ENCODE measurements at regions not wholly inside any gene's neighbourhood (a gene's known extent, or its start where the extent isn't known, plus 50 kb on each side); places are given as distances from the start of the nearest gene placed in this dataset.

DNA sequence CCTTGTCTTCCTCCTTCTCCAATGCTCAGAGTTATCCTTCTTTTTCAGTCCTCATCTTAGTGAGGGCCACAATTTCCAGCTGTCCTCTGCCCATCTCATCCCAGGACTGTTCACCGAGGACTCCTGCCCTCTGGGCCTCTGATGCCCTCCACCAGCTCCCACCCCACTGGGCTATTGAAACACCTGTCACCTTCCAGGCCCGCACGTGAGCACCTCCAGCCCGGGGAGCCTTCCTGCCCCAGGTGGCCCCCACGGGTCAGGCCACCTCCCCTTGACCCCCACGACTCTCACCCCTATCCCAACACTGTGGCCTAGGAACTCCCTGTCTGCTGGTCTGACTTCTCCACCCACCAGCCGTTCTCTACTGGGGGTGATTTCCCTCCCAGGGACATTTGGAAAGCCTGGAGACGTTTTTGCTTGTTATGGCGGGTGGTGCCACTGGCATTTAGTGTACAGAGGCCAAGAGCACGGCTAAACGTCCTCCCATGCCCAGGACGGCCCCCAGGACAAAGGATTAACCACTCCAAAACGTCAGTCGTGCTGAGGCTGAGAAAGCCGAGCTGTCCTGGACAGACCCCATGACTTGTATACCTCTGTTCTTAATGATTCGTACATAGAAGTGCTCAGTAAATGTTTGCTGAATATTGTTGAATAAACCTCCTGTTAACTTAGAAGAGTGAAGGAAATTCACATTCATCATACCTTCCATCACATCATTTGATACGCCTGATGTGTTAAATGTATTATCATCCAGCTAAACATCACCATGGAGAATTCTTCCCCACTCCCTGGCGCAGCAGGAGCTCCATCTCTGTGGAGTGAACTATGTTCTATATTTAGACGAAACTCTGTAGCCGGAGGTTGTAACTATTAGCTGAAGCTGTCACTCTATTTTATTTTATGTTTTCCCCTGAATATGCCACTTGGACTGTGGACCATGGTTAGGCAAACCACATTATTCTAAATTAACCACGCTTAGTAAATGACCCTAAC is 270.1 kb upstream of the SHH start:
- H3K4me3 ChIP-seq (ENCODE audit: low read depth, low read length): no peak overlapping the region
- WGBS (ENCODE audit: insufficient coverage): 72% methylated on average over 12 of the region's 21 CpGs
- H3K36me3 ChIP-seq (ENCODE audit: control insufficient read depth, insufficient read depth, low read length): no peaks in the 10 kb centered on the region
- no peak overlapping the region for H3K27ac ChIP-seq (ENCODE audit: low read depth, low read length)
- H3K27me3 ChIP-seq (ENCODE audit: control insufficient read depth, insufficient read depth, low read length): no peaks in the 10 kb centered on the region
- no peaks in the 10 kb centered on the region for H3K9me3 ChIP-seq (ENCODE audit: control insufficient read depth, insufficient read depth, low read length)
- peaks cover 4% of the 10 kb centered on the region for H3K4me1 ChIP-seq (ENCODE audit: control insufficient read depth, insufficient read depth, low read length)
- DNase-seq (ENCODE audit: low read depth in 4 of 6, low spot score in 6 of 6): peak in 2 of 6 donors; percentile 35 to 77

DNA sequence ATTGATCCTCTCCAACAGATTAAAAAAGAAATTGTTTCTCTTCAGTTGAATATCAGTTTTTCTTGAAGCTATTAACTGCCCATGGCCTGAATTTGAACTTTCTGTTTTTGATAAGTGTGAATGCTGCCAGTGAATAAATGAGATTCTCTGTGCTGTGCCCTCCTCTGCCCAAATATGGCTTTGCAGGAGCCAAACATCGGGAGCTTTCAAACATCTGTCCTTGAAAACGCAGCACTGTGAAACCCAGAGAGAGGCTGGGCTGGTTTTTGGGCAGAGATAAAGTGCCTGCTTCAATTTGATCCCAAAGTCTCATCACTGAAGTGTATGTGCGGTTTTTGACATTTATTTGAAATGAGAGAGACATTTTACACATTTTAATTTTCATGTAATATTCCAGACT is 268.3 kb upstream of the SHH start:
- no peaks in the 10 kb centered on the region for H3K36me3 ChIP-seq (ENCODE audit: control insufficient read depth, insufficient read depth, low read length)
- no peak overlapping the region for H3K4me3 ChIP-seq (ENCODE audit: low read depth, low read length)
- no peaks in the 10 kb centered on the region for H3K27me3 ChIP-seq (ENCODE audit: control insufficient read depth, insufficient read depth, low read length)
- peaks cover 4% of the 10 kb centered on the region for H3K4me1 ChIP-seq (ENCODE audit: control insufficient read depth, insufficient read depth, low read length)
- no peak overlapping the region for H3K27ac ChIP-seq (ENCODE audit: low read depth, low read length)
- peak in 2 of 6 donors; percentile 16 to 71 for DNase-seq (ENCODE audit: low read depth in 4 of 6, low spot score in 6 of 6)
- 26% methylated on average over 2 of the region's 3 CpGs for WGBS (ENCODE audit: insufficient coverage)
- H3K9me3 ChIP-seq (ENCODE audit: control insufficient read depth, insufficient read depth, low read length): no peaks in the 10 kb centered on the region

DNA sequence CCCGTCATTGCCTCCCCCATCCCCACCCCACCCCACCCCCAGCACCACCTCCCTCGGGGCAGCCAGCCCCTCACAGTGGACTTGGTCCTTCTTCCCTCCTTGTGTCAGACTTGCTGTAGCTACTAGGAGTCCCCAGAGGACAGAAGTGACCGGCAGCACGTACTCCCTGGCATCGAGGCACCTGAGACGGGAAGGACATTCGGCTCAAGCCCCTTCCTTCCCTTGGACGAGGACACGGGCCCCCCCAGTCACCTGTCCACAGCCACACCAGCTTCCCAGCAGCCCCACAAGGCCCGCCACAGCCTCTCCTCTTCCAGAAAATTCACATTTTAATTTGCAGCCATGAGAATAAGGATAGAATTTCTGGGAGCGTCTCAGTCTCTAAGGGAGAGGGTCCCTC is 267.8 kb upstream of the SHH start:
- whole genome bisulfite sequencing (ENCODE audit: insufficient coverage): 85% methylated on average over 8 of the region's 11 CpGs
- Histone ChIP-seq H3K27ac (ENCODE audit: low read depth, low read length) (no peak overlapping the region), H3K4me3 (ENCODE audit: low read depth, low read length) (no peak overlapping the region), H3K9me3 (ENCODE audit: control insufficient read depth, insufficient read depth, low read length) (no peaks in the 10 kb centered on the region), H3K4me1 (ENCODE audit: control insufficient read depth, insufficient read depth, low read length) (peaks cover 4% of the 10 kb centered on the region), H3K27me3 (ENCODE audit: control insufficient read depth, insufficient read depth, low read length) (no peaks in the 10 kb centered on the region), H3K36me3 (ENCODE audit: control insufficient read depth, insufficient read depth, low read length) (no peaks in the 10 kb centered on the region)
- no peak for DNase-seq (ENCODE audit: low read depth in 4 of 6, low spot score in 6 of 6)

- Histone ChIP-seq H3K4me1 (ENCODE audit: control insufficient read depth, insufficient read depth, low read length) (peaks cover 4% of the 10 kb centered on the region), H3K9me3 (ENCODE audit: control insufficient read depth, insufficient read depth, low read length) (no peaks in the 10 kb centered on the region), H3K4me3 (ENCODE audit: low read depth, low read length) (no peak overlapping the region), H3K36me3 (ENCODE audit: control insufficient read depth, insufficient read depth, low read length) (no peaks in the 10 kb centered on the region), H3K27me3 (ENCODE audit: control insufficient read depth, insufficient read depth, low read length) (no peaks in the 10 kb centered on the region), H3K27ac (ENCODE audit: low read depth, low read length) (no peak overlapping the region)
- 70% methylated on average over 15 of the region's 15 CpGs for WGBS (ENCODE audit: insufficient coverage)
- DNase-seq (ENCODE audit: low read depth in 4 of 6, low spot score in 6 of 6): no peak
Measured at GRCh38 chr7:156079156-156079555, 266.9 kb upstream of the SHH start.

- Histone ChIP-seq H3K27ac (ENCODE audit: low read depth, low read length) (no peak overlapping the region), H3K36me3 (ENCODE audit: control insufficient read depth, insufficient read depth, low read length) (no peaks in the 10 kb centered on the region), H3K4me1 (ENCODE audit: control insufficient read depth, insufficient read depth, low read length) (peaks cover 1% of the 10 kb centered on the region), H3K27me3 (ENCODE audit: control insufficient read depth, insufficient read depth, low read length) (no peaks in the 10 kb centered on the region), H3K9me3 (ENCODE audit: control insufficient read depth, insufficient read depth, low read length) (no peaks in the 10 kb centered on the region), H3K4me3 (ENCODE audit: low read depth, low read length) (no peak overlapping the region)
- 93% methylated on average over 27 of the region's 28 CpGs for WGBS (ENCODE audit: insufficient coverage)
- no peak for DNase-seq (ENCODE audit: low read depth in 4 of 6, low spot score in 6 of 6)
Measured at GRCh38 chr7:156074982-156075615, 262.8 kb upstream of the SHH start.

GRCh38 chr7:156074084-156074483 is 261.8 kb upstream of the SHH start:
- no peak for DNase-seq (ENCODE audit: low read depth in 4 of 6, low spot score in 6 of 6)
- H3K4me3 ChIP-seq (ENCODE audit: low read depth, low read length): no peak overlapping the region
- no peak overlapping the region for H3K27ac ChIP-seq (ENCODE audit: low read depth, low read length)
- H3K4me1 ChIP-seq (ENCODE audit: control insufficient read depth, insufficient read depth, low read length): no peaks in the 10 kb centered on the region
- H3K36me3 ChIP-seq (ENCODE audit: control insufficient read depth, insufficient read depth, low read length): no peaks in the 10 kb centered on the region
- no peaks in the 10 kb centered on the region for H3K27me3 ChIP-seq (ENCODE audit: control insufficient read depth, insufficient read depth, low read length)
- 85% methylated on average over 9 of the region's 11 CpGs for WGBS (ENCODE audit: insufficient coverage)
- H3K9me3 ChIP-seq (ENCODE audit: control insufficient read depth, insufficient read depth, low read length): no peaks in the 10 kb centered on the region

GRCh38 chr7:156073366-156074052 is 261.2 kb upstream of the SHH start:
- Histone ChIP-seq H3K4me3 (ENCODE audit: low read depth, low read length) (no peak overlapping the region), H3K27ac (ENCODE audit: low read depth, low read length) (no peak overlapping the region), H3K36me3 (ENCODE audit: control insufficient read depth, insufficient read depth, low read length) (no peaks in the 10 kb centered on the region), H3K27me3 (ENCODE audit: control insufficient read depth, insufficient read depth, low read length) (no peaks in the 10 kb centered on the region), H3K9me3 (ENCODE audit: control insufficient read depth, insufficient read depth, low read length) (no peaks in the 10 kb centered on the region), H3K4me1 (ENCODE audit: control insufficient read depth, insufficient read depth, low read length) (no peaks in the 10 kb centered on the region)
- WGBS (ENCODE audit: insufficient coverage): 83% methylated on average over 7 of the region's 13 CpGs
- no peak for DNase-seq (ENCODE audit: low read depth in 4 of 6, low spot score in 6 of 6)

DNA sequence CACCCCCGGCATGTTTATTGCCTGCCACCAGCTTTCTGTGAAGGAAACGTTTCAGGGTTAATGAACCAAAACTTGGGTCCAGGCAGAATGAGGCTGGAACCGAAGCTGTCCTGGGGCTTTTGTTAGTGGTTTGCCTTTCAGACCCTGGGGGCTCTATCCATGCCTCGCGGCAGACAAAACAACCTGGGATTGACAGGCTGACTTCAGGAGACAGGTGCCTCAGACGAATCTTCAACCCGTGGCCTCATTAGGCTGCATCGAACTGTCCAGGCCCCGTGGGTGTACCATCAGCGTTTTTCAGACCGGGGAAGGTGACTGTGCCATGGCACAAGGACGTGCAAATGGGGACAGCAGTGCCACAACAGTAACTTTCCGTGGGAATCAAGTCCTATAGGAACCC is 259.3 kb upstream of the SHH start:
- WGBS (ENCODE audit: insufficient coverage): 77% methylated on average over 13 of the region's 13 CpGs
- Histone ChIP-seq H3K4me1 (ENCODE audit: control insufficient read depth, insufficient read depth, low read length) (no peaks in the 10 kb centered on the region), H3K4me3 (ENCODE audit: low read depth, low read length) (no peak overlapping the region), H3K27ac (ENCODE audit: low read depth, low read length) (no peak overlapping the region), H3K36me3 (ENCODE audit: control insufficient read depth, insufficient read depth, low read length) (no peaks in the 10 kb centered on the region), H3K9me3 (ENCODE audit: control insufficient read depth, insufficient read depth, low read length) (no peaks in the 10 kb centered on the region), H3K27me3 (ENCODE audit: control insufficient read depth, insufficient read depth, low read length) (no peaks in the 10 kb centered on the region)
- no peak for DNase-seq (ENCODE audit: low read depth in 4 of 6, low spot score in 6 of 6)

- no peak for DNase-seq (ENCODE audit: low read depth in 4 of 6, low spot score in 6 of 6)
- no peaks in the 10 kb centered on the region for H3K4me1 ChIP-seq (ENCODE audit: control insufficient read depth, insufficient read depth, low read length)
- WGBS (ENCODE audit: insufficient coverage): 96% methylated on average over 4 of the region's 4 CpGs
- H3K27ac ChIP-seq (ENCODE audit: low read depth, low read length): no peak overlapping the region
- H3K36me3 ChIP-seq (ENCODE audit: control insufficient read depth, insufficient read depth, low read length): no peaks in the 10 kb centered on the region
- H3K4me3 ChIP-seq (ENCODE audit: low read depth, low read length): no peak overlapping the region
- H3K27me3 ChIP-seq (ENCODE audit: control insufficient read depth, insufficient read depth, low read length): no peaks in the 10 kb centered on the region
- no peaks in the 10 kb centered on the region for H3K9me3 ChIP-seq (ENCODE audit: control insufficient read depth, insufficient read depth, low read length)
Measured at GRCh38 chr7:156069891-156070290, 257.6 kb upstream of the SHH start.

All from spinal cord (tissue), 9 donors.